ENCODE measurements at regions not wholly inside any gene's neighbourhood (a gene's known extent, or its start where the extent isn't known, plus 50 kb on each side); places are given as distances from the start of the nearest gene placed in this dataset.

DNA sequence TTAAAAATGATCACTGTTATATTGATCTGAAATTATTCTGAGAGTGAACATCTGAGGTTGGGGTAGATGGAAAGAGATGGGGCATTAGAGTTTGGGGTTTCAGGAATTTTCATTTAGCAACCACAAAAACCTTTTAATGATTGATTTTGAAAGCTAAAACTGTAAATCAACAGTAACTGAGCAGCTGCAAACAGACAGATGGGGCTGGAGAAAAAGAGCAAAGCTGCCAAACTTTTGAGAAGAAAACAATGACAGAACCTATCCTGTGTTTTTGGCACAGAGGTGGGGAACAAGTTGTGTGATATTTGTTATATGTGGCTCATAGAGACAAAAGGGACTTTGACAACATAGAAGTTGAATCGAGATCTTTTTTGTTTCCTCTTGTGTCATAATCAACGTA is 415.8 kb upstream of the DSEL start:
- TF ChIP-seq, protein P1, sequence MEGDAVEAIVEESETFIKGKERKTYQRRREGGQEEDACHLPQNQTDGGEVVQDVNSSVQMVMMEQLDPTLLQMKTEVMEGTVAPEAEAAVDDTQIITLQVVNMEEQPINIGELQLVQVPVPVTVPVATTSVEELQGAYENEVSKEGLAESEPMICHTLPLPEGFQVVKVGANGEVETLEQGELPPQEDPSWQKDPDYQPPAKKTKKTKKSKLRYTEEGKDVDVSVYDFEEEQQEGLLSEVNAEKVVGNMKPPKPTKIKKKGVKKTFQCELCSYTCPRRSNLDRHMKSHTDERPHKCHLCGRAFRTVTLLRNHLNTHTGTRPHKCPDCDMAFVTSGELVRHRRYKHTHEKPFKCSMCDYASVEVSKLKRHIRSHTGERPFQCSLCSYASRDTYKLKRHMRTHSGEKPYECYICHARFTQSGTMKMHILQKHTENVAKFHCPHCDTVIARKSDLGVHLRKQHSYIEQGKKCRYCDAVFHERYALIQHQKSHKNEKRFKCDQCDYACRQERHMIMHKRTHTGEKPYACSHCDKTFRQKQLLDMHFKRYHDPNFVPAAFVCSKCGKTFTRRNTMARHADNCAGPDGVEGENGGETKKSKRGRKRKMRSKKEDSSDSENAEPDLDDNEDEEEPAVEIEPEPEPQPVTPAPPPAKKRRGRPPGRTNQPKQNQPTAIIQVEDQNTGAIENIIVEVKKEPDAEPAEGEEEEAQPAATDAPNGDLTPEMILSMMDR (IDR thresholded peaks at IDR 0.05), result no peak
- no peak for TF ChIP-seq EZH2phosphoT487 (IDR thresholded peaks at IDR 0.05)
